Psoas muscle (tissue), 7 donors: ENCODE measurements at regions not wholly inside any gene's neighbourhood (a gene's known extent, or its start where the extent isn't known, plus 50 kb on each side); places are given as distances from the start of the nearest gene placed in this dataset.

Source experiments
- ATAC-seq, 4 donors: fragments of 200-7000 bp; cut with Tn5 transposase; one replicate each; pipeline ENCODE4 v1.9.1; 2020; ENCODE audit warnings: moderate library complexity in 3 of 4, mild to moderate bottlenecking in 2 of 4
- DNase-seq, 2 donors: peaks; one replicate each; pipeline ENCODE4 v3.0.0-alpha.2; 2020
- H3K27ac ChIP-seq: fragments of 200-600 bp; one replicate; pipeline ENCODE4 v1.8.0; 2022
- H3K27me3 ChIP-seq, 3 donors: fragments of 200-600 bp in 1 of 3; one replicate each; pipeline versions ENCODE4 v1.6.1 to v1.8.0; 2013 to 2022; ENCODE audit warnings: low read length in 2 of 3, mild to moderate bottlenecking in 2 of 3, moderate library complexity in 1 of 3; ENCODE audit not compliant: insufficient read depth in 3 of 3
- H3K36me3 ChIP-seq, 2 donors: fragments of 200-600 bp in 1 of 2; one replicate each; pipeline versions ENCODE4 v1.6.1 to v1.8.0; 2013 to 2022; ENCODE audit warnings: low read depth in 1 of 2, mild to moderate bottlenecking in 1 of 2, moderate library complexity in 1 of 2; ENCODE audit not compliant: insufficient read depth in 1 of 2
- H3K4me1 ChIP-seq: fragments of 200-600 bp; one replicate; pipeline ENCODE4 v1.8.0; 2022
- H3K4me3 ChIP-seq: fragments of 200-600 bp; one replicate; pipeline ENCODE4 v1.8.0; 2022; ENCODE audit warnings: mild to moderate bottlenecking
- H3K9me3 ChIP-seq: fragments of 200-600 bp; one replicate; pipeline ENCODE4 v1.8.0; 2022
- WGBS, 3 donors: extraction: QIAGEN DNeasy Blood & Tissue Kit; methylation state at CpG; one replicate each; pipeline versions ENCODE4 v1.1.6 to v1.1.7; 2013; 5-methylcytosine and 5-hydroxymethylcytosine counted together
- intact Hi-C, 2 donors: fragments of 100-400 bp; cut with DNase I; formaldehyde crosslinking; loops; one replicate each; pipeline versions ENCODE4 v1.11.0 to v1.14.2; 2022
- TF ChIP-seq, protein P1 (sequence below): fragments of 200-600 bp; IDR thresholded peaks from one replicate; pipeline ENCODE4 v1.8.0; 2022; ENCODE audit warnings: antibody characterized with exemption
- donor health status: healthy with polysubstance abuse.
- donor health status: DM: no; HTN: no; CAD: no; lungs with moderate emphysema.
- donor health status: Bipolar disorder and iron deficiency.
- donor health status: healthy.
- donor health status: DM: yes; HTN: yes; CAD: no.
- donor health status: DM: no; HTN: no; CAD: no.
- donor health status: DM: yes; HTN: yes; CAD: no.

DNA sequence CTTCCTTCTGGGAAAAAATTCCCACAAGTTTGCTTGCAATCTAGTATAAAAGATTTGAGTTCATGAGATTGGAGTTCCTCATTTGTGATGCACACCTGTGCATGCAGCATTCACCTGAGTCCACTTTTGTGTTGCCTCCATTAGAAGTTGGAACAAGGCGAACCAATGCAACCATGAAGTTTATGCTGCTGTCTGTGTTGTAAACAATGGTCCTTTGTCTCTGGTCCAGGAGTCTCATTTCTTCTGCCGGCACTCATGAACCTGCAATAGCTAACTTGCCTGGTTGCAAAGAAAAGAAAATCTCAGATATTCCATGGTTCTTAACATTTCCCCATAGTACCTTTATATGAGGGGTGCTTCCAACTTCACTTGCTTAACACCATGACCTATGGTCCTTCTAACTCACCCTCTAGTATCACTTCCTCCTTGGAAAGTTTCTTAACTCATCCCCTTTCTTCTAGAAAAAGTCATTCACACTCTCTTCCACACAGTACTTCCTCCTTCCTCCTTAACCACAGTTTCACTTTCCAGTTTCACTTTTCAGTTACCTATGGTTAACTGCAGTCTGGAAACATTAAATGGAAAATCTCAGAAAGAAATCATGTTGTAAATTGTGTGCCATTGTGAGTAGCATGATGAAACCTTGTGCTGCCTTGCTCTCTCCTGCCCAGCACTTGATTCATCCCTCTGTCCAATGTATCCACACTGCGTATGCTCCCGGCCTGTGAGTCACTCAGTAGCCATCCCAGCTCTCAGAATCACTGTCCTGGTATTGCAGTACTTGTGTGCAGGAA is 128.8 kb upstream of the TRIB2 start:
- ATAC-seq = no peak
- TF ChIP-seq, protein P1, sequence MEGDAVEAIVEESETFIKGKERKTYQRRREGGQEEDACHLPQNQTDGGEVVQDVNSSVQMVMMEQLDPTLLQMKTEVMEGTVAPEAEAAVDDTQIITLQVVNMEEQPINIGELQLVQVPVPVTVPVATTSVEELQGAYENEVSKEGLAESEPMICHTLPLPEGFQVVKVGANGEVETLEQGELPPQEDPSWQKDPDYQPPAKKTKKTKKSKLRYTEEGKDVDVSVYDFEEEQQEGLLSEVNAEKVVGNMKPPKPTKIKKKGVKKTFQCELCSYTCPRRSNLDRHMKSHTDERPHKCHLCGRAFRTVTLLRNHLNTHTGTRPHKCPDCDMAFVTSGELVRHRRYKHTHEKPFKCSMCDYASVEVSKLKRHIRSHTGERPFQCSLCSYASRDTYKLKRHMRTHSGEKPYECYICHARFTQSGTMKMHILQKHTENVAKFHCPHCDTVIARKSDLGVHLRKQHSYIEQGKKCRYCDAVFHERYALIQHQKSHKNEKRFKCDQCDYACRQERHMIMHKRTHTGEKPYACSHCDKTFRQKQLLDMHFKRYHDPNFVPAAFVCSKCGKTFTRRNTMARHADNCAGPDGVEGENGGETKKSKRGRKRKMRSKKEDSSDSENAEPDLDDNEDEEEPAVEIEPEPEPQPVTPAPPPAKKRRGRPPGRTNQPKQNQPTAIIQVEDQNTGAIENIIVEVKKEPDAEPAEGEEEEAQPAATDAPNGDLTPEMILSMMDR = no peak

DNA sequence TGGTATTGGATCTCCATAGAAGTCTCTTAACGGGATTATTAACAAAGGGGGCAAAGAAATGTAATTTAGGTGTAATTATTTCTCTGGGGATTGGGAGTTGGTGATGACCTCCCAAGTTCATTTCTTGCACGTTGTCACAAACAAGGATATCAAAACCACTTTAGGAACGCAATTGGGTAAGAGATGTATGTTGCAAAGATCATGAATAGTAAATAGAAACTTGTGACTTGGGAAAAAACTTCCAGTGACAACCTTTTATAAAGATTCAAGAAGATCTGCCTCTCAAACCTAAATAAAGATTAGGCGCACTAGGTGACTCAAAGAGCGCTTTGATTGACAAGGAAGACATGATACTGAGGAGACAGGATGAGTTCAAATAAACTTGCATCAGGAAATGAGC is 127.8 kb upstream of the TRIB2 start:
- H3K4me1 ChIP-seq = no peaks in the 10 kb centered on the region
- DNase-seq = no peak
- H3K4me3 ChIP-seq = no peak overlapping the region
- TF ChIP-seq, protein P1 = no peak
- no peaks in the 10 kb centered on the region for H3K36me3 ChIP-seq
- WGBS, 3 donors = 92 to 93% (median 92%) methylated on average over 5 of the region's 5 CpGs
- H3K27me3 ChIP-seq = no peaks in the 10 kb centered on the region
- no peak for ATAC-seq
- no peak overlapping the region for H3K27ac ChIP-seq
- H3K9me3 ChIP-seq = no peaks in the 10 kb centered on the region
- intact Hi-C loops = no loop called here

More for the DNA sequence above, 128.8 kb upstream of the TRIB2 start:
- Histone ChIP-seq H3K27me3 (no peaks in the 10 kb centered on the region), H3K4me1 (no peaks in the 10 kb centered on the region), H3K9me3 (no peaks in the 10 kb centered on the region), H3K4me3 (no peak overlapping the region), H3K27ac (no peak overlapping the region), H3K36me3 (no peaks in the 10 kb centered on the region)
- peak in 1 of 2 donors; percentile 33 for DNase-seq
- intact Hi-C loops = no loop called here
- WGBS, 3 donors = 78 to 84% (median 78%) methylated on average over 4 of the region's 4 CpGs

DNA sequence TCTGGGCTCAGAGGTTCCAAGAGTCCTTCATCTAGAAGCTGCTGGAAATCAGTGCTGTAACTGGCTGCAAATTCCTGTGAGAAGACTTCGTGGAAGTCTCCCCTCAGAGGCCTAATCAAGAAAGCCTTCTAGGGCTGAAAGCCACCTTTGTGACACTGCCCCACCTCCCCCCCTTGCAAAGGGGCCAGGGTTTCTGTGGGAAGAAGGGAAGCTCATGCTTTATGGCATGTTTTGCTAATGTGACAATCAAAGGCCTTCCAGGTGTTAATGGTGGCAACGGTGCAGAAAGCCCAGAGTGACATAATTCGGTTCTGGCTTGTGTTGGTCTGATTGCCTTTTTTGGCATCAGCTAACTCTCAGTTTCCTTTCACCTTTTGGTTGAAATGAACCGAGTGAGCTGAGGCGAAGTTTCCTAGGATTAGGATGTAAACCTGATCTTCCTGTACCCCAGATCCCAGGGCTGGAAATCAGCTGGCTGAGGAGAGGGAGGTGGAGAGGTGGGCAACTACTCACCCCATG is 126.9 kb upstream of the TRIB2 start:
- WGBS, 3 donors = 50 to 57% (median 51%) methylated on average over 5 of the region's 5 CpGs
- no peaks in the 10 kb centered on the region for H3K27me3 ChIP-seq
- TF ChIP-seq, protein P1 = no peak
- H3K9me3 ChIP-seq = no peaks in the 10 kb centered on the region
- intact Hi-C loops = no loop called here
- no peak overlapping the region for H3K4me3 ChIP-seq
- H3K4me1 ChIP-seq = no peaks in the 10 kb centered on the region
- no peaks in the 10 kb centered on the region for H3K36me3 ChIP-seq
- ATAC-seq = no peak
- DNase-seq = no peak
- H3K27ac ChIP-seq = no peak overlapping the region

DNA sequence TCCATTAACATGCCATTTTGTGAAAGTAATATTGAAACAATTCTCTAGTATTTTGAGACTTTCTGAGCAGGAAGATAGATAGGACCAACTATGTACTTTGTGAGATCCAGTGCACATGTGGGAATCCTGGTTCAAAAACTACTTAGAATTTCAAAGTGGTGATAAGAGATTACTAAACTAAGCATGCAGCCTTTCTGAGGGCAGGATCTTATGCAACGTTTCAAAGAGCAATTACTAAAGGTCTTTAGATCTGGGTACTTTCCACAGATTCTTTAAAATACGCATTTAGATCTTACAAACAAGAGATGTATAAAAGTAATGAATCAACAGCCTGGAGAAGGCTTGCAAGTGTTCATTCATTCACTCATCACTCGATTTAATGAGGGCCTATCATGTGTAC is 124.4 kb upstream of the TRIB2 start:
- TF ChIP-seq, protein P1 = no peak
- H3K9me3 ChIP-seq = no peaks in the 10 kb centered on the region

More for the DNA sequence above, 124.4 kb upstream of the TRIB2 start:
- WGBS, 3 donors = 84 to 90% (median 86%) methylated on average over 3 of the region's 3 CpGs
- intact Hi-C loops = no loop called here
- no peak for DNase-seq
- Histone ChIP-seq H3K27ac (no peak overlapping the region), H3K4me1 (no peaks in the 10 kb centered on the region), H3K27me3 (no peaks in the 10 kb centered on the region), H3K4me3 (no peak overlapping the region), H3K36me3 (no peaks in the 10 kb centered on the region)
- no peak for ATAC-seq
